ENCODE measurements at regions not wholly inside any gene's neighbourhood (a gene's known extent, or its start where the extent isn't known, plus 50 kb on each side); places are given as distances from the start of the nearest gene placed in this dataset.
A peak's percentile ranks its signal among the peaks of the same experiment; 100 is the strongest.

DNA sequence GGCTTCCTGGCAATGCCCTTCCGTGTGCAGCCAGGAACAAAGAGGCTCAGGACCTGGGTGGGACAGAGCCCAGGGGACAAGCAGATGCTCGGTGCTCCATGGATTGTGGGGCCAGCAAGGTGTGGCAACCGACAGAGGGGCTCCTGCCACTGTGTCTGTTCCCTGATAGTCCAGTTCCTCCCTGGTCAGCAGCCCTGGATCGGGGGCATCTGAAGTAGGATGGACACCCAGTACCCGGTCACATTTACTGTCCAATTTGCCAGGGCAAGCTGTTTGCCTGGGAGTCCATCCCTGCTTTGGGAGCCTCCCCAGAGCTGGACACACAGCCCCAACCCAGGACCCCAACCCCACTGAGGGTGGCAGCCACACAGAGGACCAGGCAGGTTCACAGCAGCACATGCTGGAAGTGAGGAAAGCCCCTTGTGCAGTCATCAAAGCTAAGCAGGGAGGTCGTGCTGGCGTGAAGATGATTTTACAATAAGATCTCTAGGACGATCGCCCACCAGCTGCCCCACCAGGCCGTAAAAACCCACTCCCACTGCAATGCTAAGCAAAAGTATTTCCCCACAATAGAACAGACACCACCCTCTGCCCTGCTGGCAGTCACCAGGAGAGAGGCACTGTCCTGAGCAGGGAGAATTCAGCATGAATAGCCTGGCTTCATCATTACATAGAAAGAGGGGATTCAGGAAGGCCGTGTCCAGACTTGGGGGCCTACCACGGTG is 141.7 kb downstream of the NDUFA10 start:
- DNase-seq (ENCODE audit: low spot score): no peak

DNA sequence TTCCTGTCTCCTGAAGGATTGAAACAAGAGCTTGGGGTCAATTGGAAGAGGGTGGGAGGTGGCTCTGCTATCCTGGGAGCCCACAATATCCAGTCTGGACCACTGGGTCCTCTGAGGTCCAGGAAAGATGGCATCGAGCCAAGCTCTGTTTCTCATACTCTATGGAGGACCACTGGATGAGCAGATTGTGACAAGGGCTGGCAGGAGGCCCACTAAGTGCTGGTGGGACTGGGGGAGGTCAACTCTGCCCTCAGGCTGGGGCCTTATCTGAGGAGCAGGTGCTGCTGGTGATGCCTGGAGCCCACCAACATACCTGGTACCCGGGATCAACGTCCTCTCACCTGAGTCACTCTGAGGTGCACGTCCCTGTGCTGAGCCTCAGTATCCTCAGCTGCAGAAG is 142.4 kb downstream of the NDUFA10 start:
- no peak for DNase-seq (ENCODE audit: low spot score)

DNA sequence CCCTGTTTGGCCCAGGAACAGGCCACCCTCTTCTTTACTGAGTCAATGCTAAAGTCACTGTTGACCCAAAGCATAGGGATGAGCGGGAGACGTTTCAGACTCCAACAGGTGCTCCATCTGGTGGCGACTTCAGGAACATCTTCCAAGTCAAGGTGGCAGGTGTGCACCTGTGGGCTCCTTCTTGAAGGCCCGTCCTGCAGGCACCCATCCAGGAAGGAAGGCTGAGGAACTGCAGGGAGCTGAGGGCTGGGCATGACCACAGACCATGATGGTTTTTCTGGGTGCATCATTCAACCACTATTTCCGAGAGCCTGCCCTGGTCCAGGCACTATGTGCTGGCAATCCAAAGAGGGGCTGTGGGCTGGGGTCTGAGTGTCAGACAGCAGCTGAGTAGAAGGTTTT is 142.8 kb downstream of the NDUFA10 start:
- peak; percentile 58 for DNase-seq (ENCODE audit: low spot score)

DNA sequence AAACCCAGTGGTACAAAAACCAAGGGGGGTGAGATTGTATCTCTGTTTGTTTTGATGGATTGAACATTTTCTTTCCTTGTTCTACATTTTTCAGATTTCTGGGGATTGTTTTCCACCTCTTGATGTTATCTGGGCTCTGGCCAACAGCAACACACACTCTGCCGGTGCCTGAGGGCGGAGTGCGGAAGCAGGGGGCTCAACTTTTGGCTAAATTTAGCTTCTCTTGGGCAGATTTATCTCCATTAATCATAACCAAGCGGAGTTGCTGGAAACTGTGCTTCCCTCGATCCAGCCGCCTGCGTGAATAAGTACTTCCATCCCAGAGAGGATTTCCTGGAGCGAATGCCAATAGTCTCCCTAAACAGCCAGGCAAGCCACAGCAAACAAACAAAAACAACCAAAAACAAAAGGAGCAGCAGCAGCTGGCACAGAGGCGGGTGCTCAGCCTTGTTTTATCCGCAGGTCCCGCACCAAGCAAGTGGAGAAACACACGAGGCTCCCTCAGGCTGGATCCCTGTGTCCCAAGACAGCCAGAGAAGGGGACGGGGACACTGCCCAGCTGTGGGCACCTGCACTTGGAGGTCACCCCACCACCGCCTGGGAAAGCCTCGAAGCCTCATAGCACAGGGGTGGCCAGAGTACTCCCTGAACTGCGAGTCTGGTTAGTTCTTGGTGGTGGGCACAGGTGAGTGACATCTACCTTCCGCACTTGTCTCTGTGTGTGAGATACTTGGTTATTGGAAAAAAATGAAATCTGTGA is 143.4 kb downstream of the NDUFA10 start:
- no peak for DNase-seq (ENCODE audit: low spot score)

DNA sequence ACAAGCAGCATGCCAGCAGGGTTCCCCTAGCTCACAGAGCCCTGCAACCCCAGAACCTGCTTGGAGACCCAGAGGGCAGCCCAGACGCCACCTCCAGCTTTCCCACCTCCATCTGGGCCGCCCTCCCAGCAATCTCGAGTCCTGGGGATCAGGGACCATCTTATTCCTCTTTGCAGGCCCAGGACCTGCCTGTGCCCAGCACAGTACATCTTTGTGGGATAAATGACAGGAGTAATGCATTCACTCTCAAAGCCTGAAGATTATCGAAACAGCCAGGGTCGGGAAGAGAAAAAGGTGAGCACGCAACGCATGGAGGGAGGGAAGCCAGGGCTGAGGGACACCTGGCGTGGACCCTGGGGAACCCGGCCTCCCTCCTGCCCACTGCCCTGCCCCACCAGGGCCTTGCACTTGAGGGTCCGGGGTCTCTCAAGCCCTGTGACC is 144.1 kb downstream of the NDUFA10 start:
- no peak for DNase-seq (ENCODE audit: low spot score)

DNA sequence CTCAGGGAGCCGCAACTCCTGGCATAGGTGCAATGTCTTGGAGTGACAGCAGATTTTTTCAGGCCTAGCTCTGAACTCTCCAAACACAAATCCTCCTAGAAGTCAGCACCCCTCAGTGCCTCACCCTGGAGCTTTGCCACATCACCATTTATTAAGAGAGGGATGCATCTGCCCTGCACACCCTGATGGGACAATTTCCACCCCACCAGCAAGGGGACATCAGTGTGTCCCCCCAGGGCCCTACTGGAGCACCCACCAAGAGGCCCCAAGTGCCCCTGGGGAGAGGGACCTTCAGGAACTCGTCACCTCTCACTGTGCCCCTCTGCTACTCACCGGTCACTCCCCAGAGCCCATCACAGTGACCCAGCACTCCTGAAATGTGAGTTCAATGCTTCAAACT is 144.7 kb downstream of the NDUFA10 start:
- no peak for DNase-seq (ENCODE audit: low spot score)

DNA sequence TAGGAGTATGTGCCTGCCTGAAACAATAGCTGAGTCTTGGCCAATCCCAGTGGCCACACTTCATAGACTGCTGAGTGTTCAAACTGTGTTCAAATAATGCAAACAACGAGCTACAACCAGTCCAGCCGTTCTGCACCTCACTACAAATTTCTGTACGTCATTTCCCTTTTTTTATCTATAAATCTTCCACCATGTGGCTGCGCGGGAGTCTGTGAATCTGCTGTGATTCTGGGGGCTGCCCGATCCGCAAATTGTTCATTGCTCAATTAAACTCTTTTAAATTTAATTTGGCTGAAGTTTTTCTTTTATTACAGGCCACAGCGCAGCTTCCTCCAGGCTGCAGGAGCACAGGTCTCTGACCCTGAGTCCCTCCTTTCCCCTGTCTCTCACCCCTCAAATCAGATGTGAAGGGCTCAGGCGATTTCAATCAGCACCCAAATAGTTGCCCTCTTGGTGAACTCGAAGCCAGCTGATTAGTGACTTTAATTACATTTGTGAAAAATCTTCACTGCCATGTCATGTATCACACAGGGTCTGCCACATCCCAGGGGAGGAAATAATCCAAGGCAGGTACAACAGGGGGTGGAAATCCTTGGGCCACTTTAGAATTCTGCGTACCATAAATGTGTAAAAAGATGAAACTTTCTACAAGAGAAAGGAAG is 145.6 kb downstream of the NDUFA10 start:
- DNase-seq (ENCODE audit: low spot score): no peak

DNA sequence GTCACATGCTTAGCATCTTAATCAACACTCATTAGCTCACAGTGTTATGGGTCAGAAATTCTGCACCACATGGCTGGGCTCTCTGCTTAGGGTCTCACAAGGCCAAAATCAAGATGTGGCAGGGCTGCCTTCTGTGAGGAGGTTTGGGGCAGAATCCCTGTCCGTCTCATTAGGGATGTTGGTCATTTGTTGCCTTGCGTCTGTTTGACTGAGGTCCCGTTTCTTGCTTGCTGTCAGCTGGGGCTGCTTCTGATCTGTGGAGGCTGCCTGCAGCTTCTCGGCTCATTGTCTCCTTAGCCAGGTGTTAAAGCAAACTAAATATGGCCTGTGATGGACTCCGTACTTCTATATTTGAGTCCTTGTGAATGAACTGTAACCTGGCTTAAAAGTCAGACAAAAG is 146.5 kb downstream of the NDUFA10 start:
- no peak for DNase-seq (ENCODE audit: low spot score)

DNA sequence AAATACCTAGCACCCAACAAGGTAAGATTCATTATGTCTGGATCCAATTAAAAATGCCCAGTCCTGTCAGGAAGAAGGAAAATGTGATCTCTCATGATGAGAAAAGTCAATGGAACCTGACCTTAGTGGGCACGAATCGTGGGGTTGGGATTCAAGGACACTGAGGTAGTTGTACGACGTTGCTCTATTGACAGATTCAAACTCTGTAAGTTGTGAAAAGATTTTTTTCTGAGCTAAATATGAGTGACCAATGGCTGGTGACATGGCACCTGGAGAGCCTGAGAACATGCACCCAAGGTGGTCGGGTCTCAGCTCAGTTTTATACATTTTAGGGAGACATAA is 148.2 kb downstream of the NDUFA10 start:
- DNase-seq (ENCODE audit: low spot score): no peak

DNA sequence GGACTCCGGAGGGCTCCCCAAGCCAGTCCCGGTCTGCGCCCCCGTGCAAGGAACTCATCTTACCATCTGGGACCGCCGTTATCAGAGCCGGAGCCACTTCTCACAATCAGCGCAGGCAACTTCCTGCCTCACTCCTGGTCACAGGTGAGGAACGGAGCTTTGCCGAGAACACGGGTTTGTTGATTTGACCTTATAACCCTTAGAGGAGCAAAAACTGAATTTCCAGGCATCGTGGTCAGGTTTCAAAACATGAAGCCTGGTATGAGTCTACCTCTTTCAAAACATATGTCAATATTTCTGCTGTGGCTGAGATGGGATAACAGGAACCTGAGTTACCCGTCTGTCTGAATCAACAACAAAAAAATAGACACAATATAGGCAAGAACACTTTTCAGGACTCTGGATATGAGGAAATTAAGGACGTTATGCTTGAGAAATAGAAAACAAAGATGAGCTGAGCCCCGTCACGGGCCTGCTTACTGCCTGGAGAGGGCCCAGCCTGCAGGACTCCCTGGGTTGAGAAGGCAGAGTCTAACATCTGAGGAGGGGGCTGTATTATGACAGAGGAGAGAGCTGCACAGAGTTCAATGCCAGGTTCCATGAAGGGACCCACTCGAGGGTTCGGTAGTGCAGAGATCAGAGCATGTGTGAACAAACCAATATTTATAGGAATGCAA is 148.7 kb downstream of the NDUFA10 start:
- no peak for DNase-seq (ENCODE audit: low spot score)

DNA sequence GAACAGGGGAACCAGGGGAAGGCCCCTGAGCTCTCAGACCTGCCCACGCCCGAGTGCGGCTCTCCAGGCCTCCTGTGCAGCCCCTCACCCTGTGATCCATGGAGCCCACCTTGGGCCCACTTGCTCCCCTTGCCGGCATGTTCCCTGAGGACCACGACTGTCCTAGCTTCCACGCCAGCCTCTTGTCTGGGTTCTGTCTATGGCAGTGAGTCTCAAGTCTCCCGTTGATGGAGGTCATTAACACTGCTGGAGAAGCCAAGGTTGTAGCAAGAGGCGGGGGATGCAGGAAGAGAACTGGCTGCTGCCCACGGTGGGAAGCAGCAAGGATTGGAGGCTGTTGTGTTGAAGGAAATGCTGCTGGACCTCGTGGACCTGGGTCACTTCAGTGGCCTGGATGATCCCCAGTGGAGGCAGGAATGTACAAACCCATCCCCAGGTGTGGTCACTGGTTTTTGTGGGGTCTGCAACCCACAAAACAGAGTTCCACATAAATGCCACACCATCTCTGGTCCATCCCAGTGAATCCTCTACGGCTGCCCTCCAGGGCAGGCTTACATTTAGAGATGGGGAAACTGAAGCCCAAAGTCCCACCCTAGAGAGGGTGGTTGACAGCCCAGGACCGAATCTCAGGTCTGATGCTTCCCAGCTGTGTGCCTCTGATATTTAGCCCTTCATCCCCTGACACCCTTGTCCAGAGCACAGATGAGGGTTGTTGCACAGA is 150.3 kb downstream of the NDUFA10 start:
- DNase-seq (ENCODE audit: low spot score): no peak

DNA sequence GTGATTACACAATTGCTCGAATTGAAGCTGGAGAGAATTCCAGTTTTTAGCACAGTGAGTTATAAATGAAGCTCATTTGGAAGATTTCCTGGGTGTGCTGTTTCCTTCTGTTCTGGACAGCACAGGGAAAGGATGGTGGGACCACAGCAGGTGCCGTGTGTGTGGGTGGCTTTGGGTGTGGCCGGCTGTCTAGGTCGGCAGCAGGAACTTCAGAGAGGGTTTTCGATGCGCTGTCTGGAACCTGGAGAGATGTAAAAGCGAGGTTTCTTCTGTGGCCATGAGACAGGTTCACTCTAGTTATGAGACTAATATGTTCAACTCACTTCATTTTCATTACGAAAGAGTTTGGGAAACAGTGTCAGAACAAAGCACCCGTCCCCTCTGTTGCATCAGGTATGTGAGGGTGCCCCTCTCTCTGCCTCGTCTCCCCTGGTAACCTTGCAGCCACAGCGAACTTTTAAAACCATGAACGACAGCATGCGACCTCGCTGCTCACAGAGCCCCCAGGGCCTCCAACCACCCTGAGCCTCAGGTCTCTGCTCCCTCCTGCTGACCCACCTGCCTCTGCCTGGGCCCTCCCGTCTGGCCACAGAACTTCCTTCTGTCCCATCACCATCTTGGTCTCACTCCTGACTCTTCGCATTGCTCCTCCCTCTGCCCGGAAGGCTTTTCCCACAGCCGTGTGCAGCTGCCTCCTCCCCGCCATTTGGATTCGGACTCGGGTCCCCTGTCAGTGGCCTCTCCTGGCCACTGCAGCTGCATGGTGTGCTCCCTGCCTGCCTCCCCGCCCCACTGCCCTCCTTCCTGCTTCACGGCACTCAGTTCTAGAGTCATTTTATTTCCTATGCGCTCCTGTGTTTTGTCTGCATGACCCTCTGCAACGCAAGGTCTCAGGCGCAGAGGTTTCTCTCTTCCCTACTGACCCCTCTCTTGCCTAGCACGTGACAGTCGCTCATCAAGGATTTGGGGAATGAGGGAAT is 151.2 kb downstream of the NDUFA10 start:
- DNase-seq (ENCODE audit: low spot score): peak; percentile 29

DNA sequence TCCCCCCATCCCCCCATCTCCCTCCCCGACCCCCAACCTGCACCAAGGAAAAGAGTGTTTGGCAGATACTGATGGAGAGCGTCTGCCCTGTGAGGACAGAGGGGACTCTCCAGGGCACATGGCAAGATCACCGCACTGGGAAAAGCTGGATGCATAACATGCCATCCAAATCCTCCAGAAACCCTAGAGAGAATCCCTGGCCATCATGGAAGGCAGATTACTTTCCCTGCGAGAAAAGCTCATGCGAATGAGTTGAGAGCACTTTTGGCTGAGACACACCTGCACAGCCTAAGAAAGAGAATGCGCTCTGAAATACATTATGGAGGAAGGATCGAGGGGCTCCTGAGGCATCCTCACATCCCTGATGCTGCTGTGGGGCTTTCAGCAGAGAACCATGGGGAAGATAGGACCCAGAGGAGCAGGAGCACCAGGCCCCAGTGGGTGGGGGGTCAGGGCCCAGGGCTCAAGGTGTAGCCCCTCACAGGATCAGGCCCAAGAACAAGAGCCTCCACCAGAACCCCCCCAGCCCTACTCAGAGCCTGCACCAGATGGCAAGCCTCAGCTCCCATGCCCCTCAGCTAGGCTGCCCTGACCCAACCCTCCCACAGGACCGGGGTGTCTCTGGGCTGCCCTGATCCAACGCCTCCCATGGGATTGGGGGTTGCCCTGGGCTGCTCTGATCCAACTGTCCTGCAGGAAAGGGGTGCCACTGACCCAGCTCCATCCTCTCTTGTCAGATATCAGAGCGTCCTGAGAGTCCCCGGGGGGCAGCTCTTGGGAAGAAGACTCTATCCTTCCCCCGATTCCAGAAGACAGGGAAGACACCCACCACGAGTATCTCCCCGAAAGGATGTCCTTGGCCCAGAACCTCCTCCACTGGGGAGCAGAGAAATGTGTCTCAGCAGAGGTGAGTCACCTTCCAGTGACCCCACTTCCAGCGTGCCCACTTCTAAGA is 153.4 kb downstream of the NDUFA10 start:
- no peak for DNase-seq (ENCODE audit: low spot score)

DNA sequence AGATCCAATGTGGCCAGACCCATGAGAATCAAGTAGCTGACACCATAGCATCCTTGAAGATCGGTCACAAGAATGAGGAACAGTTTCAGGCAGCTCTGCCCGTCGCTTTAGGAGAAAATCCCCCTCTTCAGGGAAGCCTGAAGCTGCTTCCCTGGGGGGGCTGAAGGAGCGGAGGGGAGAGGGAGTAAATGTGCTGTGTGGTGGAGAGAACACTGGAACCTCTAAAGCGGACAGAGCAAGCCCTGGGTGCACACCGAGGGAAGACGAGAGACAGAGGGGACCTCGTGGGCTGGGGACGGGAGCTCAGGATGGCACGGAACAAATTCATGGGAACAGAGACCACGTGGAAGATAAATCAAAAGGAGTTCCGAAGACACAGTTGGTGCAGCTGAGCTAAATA is 154.3 kb downstream of the NDUFA10 start:
- no peak for DNase-seq (ENCODE audit: low spot score)

DNA sequence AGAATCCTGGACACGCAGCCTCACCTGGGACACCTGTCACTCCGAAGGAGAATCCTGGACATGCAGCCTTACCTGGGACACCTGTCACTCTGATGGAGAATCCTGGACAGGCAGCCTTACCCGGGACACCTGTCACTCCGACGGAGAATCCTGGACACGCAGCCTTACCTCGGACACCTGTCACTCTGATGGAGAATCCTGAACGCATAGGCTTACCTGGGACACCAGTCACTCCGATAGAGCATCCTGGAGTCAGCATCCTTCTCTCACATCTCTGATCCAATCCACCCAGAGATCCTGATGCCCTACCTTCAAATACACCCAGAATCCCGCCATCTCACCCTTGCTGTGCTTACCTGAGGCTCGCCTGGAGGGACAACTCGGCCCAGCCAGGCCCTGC is 154.9 kb downstream of the NDUFA10 start:
- DNase-seq (ENCODE audit: low spot score): no peak

DNA sequence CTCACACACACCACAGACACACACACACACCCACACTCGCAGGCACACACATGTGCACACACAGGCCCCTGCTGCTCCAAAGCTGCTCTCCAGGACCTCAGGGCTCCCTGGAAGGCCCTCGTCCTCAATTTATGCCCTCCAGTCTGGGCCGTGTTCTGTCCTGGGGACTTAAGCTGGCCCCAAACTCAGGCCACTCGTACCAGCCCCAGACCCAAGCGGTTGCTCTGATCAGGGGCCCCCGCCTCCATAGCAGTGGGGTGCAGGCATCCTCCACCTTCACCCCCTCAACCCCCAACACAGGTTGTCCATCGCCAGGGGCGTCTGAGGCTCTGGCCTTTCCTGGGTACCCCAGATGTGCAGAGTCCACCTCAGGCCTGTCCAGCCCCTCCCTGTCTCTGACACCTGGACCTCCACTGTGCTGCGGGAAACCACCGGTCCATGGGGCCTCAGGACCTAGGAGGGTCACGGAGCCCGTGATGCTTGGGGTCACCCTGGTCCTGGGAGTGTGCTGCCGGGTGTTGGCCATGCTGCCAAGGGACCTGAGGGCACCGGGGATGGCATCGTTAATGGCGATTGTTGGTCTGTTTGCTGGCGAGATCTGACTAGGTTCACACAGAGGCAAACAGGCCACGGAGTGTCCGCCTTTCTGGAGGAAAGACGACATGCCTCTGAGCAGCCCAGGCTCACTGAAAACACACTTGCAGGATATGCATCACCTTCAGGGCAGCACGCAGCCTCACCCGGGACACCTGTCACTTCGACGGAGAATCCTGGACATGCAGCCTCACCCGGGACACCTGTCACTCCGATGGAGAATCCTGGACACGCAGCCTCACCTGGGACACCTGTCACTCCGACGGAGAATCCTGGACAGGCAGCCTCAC is 155.6 kb downstream of the NDUFA10 start:
- no peak for DNase-seq (ENCODE audit: low spot score)

DNA sequence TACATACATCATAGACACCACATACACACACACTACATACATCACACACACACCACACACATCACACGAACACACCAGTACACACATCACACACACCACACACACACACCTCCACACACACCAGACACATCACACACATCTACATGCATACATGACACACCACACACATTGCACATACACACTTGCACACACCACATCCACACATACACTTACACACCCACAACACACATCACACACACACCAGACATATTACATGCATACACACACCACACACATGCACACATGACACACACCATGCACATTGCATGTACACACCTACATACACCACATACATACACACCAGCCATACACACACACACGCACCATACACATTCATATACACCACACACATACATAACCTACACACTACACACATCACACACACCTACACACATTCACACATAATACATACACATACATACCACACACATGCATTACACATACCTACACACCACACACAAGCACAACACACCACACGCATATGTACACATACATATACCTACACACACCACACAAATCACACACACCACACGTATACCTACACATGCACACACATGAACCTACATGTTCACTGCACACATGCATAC is 156.5 kb downstream of the NDUFA10 start:
- DNase-seq (ENCODE audit: low spot score): no peak

DNA sequence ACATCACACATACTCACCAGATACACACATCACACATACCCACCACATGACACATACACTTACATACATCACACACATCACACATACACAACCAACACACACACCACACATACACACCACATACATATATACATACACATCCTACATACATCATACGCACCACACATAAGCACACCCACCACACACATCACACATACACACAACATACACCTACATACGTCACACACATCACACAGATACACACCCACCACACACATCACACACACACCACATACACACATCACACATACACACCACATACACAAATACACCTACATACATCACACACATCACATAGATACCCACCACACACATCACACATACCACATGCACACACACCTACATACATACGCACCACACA is 158.4 kb downstream of the NDUFA10 start:
- no peak for DNase-seq (ENCODE audit: low spot score)

All from SW480 (cell line).